Gastrocnemius medialis (tissue), 4 donors: ENCODE measurements at regions not wholly inside any gene's neighbourhood (a gene's known extent, or its start where the extent isn't known, plus 50 kb on each side); places are given as distances from the start of the nearest gene placed in this dataset.

Experiments
- CTCF ChIP-seq, 5 experiments: fragments of 450-650 bp in 3 of 5; fragments of 200-600 bp in 2 of 5; sonication (generic) in 2 of 5; IDR thresholded peaks in 4 of 5; conservative IDR thresholded peaks in 1 of 5; 1 replicate in 4 of 5; 2 replicates in 1 of 5; pipeline ENCODE4 v1.5.1; 2016 to 2019; ENCODE audit warnings: antibody characterized with exemption in 5 of 5, mild to moderate bottlenecking in 3 of 5, moderate library complexity in 3 of 5
- POLR2A ChIP-seq, 2 donors: fragments of 450-650 bp; IDR thresholded peaks; one replicate each; pipeline ENCODE4 v1.6.1; 2017; ENCODE audit warnings: antibody characterized with exemption in 2 of 2, mild to moderate bottlenecking in 2 of 2, moderate library complexity in 2 of 2

- TF ChIP-seq CTCF (IDR thresholded peaks at IDR 0.05 in 4 of 5, conservative IDR thresholded peaks at IDR 0.05 in 1 of 5) (no peak), POLR2A (IDR thresholded peaks at IDR 0.05) (no peak)
Observed at GRCh38 chr4:22187203-22187820, 238.7 kb upstream of the KCNIP4 start.
